Panc1 (cell line): ENCODE measurements at regions not wholly inside any gene's neighbourhood (a gene's known extent, or its start where the extent isn't known, plus 50 kb on each side); places are given as distances from the start of the nearest gene placed in this dataset.

Experiments used
- ATAC-seq: fragments of 200-7000 bp; cut with Tn5 transposase; 2 replicates; pipeline ENCODE4 v1.9.1; 2020; ENCODE audit warnings: mild to moderate bottlenecking, moderate library complexity
- BruUV-seq: library from RNA; stranded (reverse); fragments of 400-500 nt; replicated peaks from 2 replicates; lab custom pipeline; 2021; lab: Mats Ljungman, UMichigan
- CTCF ChIA-PET: fragments of 300-600 bp; sonication (Branson Sonifier 250); formaldehyde crosslinking; loops from one replicate; lab custom pipeline; 2022; ENCODE audit warnings: antibody characterized with exemption; lab: Charles Lee
- POLR2A ChIA-PET: fragments of 300-600 bp; sonication (Branson Sonifier 250); formaldehyde crosslinking; loops from one replicate; lab custom pipeline; 2022; ENCODE audit warnings: antibody characterized with exemption; lab: Charles Lee
- DNase-seq: peaks from one replicate; pipeline ENCODE4 v3.0.0-alpha.2; 2010; ENCODE audit warnings: low read depth, low spot score
- H3K27ac ChIP-seq: 2 replicates; pipeline ENCODE4 v1.5.1; 2011; ENCODE audit warnings: mild to moderate bottlenecking, low read length, inconsistent platforms
- H3K27me3 ChIP-seq: fragments of 200-500 bp; sonication (Bioruptor generic); 2 replicates; pipeline ENCODE4 v1.6.0; 2014; ENCODE audit warnings: low read length, inconsistent platforms; ENCODE audit not compliant: control insufficient read depth, insufficient read depth
- H3K36me3 ChIP-seq: fragments of 200-500 bp; sonication (Bioruptor generic); 2 replicates; pipeline ENCODE4 v1.5.1; 2014; ENCODE audit warnings: inconsistent platforms, mild to moderate bottlenecking, low read length, moderate library complexity; ENCODE audit not compliant: control insufficient read depth, insufficient read depth
- H3K4me1 ChIP-seq: 2 replicates; pipeline ENCODE4 v1.5.1; 2011; ENCODE audit warnings: inconsistent platforms, mild to moderate bottlenecking, low read length, moderate library complexity; ENCODE audit not compliant: control insufficient read depth, insufficient read depth
- H3K4me3 ChIP-seq, 2 experiments: 2 replicates each; pipeline ENCODE4 v1.5.1; 2011 to 2012; ENCODE audit warnings: low read depth in 2 of 2, low read length in 2 of 2, mild to moderate bottlenecking in 2 of 2, inconsistent platforms in 1 of 2, moderate library complexity in 1 of 2
- H3K9me3 ChIP-seq: fragments of 200-500 bp; sonication (Bioruptor generic); 2 replicates; pipeline ENCODE4 v1.5.1; 2014; ENCODE audit warnings: low read depth, mild to moderate bottlenecking, inconsistent platforms, low read length, moderate library complexity; ENCODE audit not compliant: control insufficient read depth, insufficient read depth
- REST ChIP-seq, 2 experiments: IDR thresholded peaks; 2 replicates each; pipeline ENCODE4 v1.6.1; 2011 to 2012; ENCODE audit warnings: low read depth in 2 of 2, control low read depth in 1 of 2, low read length in 1 of 2, mild to moderate bottlenecking in 1 of 2, moderate library complexity in 1 of 2; ENCODE audit not compliant: insufficient read depth in 1 of 2
- SIN3A ChIP-seq: IDR thresholded peaks from 2 replicates; pipeline ENCODE4 v1.6.1; 2012; ENCODE audit warnings: low read depth, mild to moderate bottlenecking, low read length, moderate library complexity, borderline replicate concordance; ENCODE audit not compliant: insufficient read depth
- in situ Hi-C: cut with HindIII; loops from 2 replicates; pipeline ENCODE4 v1.10.0; 2016; ENCODE audit warnings: low sequenced_read_pairs, low pct_unique_long_range_greater_than_20kb
- intact Hi-C: fragments of 100-400 bp; cut with micrococcal nuclease; formaldehyde crosslinking; loops from one replicate; pipeline ENCODE4 v1.10.0; 2022; ENCODE audit not compliant: unreplicated experiment
- TF ChIP-seq, protein P1 (sequence below): fragments of 450-650 bp; IDR thresholded peaks from 2 replicates; pipeline ENCODE4 v1.5.1; 2017; ENCODE audit warnings: mild to moderate bottlenecking

DNA sequence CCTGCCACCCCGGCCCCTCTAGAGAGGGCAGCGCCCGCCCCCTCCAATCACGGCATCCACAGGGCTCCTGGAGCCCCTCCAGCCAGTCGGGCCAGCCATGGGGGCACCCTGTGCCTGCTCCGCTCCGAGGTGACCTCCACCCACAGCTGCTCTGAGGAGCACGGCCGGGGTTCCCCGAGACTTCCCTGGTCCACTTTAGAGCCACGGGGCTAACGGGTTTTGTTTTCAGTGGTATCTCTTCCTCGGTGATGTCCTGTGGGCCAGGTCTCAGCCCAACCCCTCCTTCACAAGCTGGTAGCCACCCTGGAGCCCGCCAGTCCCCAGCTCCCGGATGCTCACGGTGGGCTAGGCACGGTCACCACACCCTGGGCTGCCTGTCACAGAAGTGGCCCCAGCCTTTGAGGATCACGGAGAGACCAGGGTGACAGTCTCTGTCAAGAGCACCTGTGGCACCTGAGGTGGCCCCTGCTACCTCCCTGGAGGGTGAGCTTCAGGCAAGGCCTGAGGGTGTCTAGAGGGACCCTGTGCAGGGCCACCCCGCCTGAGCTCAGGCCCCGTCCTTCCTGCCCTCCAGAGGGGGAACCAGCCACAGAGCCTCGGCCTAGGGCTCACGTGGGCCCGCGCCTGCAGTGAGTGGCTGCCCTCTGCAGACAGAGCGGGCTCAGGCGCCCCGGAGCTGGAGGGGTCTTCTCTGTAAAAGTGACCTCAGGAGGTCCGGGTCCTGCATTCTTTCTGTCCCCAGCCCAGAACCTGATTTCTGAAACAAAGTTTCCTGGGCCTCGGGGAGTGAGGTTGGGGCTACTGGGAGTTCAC is 146.0 kb upstream of the C14orf180 start:
- CTCF ChIA-PET: no interaction called here
- POLR2A ChIA-PET: no interaction called here
- Histone ChIP-seq H3K36me3 (no peaks in the 10 kb centered on the region), H3K4me3 (no peak overlapping the region), H3K27me3 (no peaks in the 10 kb centered on the region), H3K4me1 (no peaks in the 10 kb centered on the region), H3K27ac (no peak overlapping the region), H3K9me3 (no peaks in the 10 kb centered on the region)
- DNase-seq (no peak), ATAC-seq (no peak)
- in situ Hi-C loops (no loop called here), intact Hi-C loops (no loop called here)
- TF ChIP-seq, protein P1, sequence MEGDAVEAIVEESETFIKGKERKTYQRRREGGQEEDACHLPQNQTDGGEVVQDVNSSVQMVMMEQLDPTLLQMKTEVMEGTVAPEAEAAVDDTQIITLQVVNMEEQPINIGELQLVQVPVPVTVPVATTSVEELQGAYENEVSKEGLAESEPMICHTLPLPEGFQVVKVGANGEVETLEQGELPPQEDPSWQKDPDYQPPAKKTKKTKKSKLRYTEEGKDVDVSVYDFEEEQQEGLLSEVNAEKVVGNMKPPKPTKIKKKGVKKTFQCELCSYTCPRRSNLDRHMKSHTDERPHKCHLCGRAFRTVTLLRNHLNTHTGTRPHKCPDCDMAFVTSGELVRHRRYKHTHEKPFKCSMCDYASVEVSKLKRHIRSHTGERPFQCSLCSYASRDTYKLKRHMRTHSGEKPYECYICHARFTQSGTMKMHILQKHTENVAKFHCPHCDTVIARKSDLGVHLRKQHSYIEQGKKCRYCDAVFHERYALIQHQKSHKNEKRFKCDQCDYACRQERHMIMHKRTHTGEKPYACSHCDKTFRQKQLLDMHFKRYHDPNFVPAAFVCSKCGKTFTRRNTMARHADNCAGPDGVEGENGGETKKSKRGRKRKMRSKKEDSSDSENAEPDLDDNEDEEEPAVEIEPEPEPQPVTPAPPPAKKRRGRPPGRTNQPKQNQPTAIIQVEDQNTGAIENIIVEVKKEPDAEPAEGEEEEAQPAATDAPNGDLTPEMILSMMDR: no peak
- no peak for TF ChIP-seq REST (IDR thresholded peaks at IDR 0.05; ENCODE audit: insufficient read depth in 1 of 2, low read depth in 2 of 2, low read length in 1 of 2)
- no TSS peak for BruUV-seq

DNA sequence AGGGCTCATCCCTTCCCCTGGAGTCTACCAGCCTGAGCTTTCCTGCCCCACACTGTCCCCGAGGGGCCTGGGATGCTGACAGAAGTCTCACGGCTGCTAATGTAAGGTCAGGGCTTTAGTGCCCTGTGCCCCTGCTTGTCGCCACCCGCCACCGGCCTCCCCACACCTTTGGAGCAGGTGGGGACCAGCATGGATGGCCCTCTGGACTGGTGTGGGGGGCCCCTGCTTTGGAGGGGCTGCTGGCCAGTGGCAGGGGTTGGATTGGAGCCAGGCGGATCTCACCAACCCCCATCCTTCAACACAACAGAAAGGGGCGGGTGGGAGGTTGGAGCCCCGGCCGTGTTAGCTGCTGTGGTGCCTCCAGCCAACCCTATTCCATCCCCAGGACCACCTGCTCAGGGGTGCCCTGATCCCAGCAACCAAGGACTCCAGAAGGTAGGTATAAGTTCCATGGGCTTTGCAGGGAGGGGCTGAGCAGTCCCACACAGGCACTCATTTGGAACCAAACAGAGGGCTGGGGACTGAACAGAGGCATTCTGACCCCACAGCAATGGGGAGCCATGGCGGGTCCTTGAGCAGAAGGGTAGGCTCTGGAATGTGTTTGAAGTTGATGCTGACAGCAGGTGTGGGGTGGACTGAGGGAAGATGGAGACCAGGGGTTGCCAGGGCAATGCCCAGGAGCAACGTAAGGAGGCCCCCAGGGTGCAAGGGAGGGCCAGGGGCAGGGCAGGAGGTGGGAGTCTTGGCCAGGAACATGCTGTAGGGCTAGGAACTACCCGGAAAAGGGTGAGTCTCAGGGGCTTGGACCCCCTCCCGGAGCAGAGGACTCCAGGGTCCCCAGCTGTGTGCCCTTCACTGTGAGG is 145.1 kb upstream of the C14orf180 start:
- in situ Hi-C loops: no loop called here
- no peak for ATAC-seq
- BruUV-seq: no TSS peak
- intact Hi-C loops: no loop called here
- Histone ChIP-seq H3K4me1 (no peaks in the 10 kb centered on the region), H3K9me3 (no peaks in the 10 kb centered on the region), H3K27me3 (no peaks in the 10 kb centered on the region), H3K4me3 (no peak overlapping the region), H3K36me3 (no peaks in the 10 kb centered on the region), H3K27ac (no peak overlapping the region)
- ChIA-PET CTCF (no interaction called here), POLR2A (no interaction called here)
- no peak for TF ChIP-seq SIN3A
- TF ChIP-seq, protein P1: no peak
- no peak for DNase-seq
